Omental fat pad (tissue), 3 donors: ENCODE measurements at regions not wholly inside any gene's neighbourhood (a gene's known extent, or its start where the extent isn't known, plus 50 kb on each side); places are given as distances from the start of the nearest gene placed in this dataset.

Experiments
- ATAC-seq: fragments of 150-250 bp; one replicate; pipeline ENCODE4 v1.9.1; 2016; ENCODE audit warnings: mild to moderate bottlenecking, moderate library complexity; ENCODE audit not compliant: low FRiP score
- DNase-seq: peaks from one replicate; pipeline ENCODE4 v3.0.0-alpha.2; 2019; ENCODE audit warnings: low spot score
- TF ChIP-seq, protein P1 (sequence below), 3 donors: fragments of 450-650 bp; IDR thresholded peaks; one replicate each; pipeline ENCODE4 v1.5.1; 2016 to 2017; ENCODE audit warnings: antibody characterized with exemption in 3 of 3, mild to moderate bottlenecking in 3 of 3, moderate library complexity in 2 of 3

GRCh38 chr10:78771260-78771659 is 297.5 kb upstream of the ZMIZ1 start:
- DNase-seq (no peak), ATAC-seq (no peak)
- TF ChIP-seq, protein P1, sequence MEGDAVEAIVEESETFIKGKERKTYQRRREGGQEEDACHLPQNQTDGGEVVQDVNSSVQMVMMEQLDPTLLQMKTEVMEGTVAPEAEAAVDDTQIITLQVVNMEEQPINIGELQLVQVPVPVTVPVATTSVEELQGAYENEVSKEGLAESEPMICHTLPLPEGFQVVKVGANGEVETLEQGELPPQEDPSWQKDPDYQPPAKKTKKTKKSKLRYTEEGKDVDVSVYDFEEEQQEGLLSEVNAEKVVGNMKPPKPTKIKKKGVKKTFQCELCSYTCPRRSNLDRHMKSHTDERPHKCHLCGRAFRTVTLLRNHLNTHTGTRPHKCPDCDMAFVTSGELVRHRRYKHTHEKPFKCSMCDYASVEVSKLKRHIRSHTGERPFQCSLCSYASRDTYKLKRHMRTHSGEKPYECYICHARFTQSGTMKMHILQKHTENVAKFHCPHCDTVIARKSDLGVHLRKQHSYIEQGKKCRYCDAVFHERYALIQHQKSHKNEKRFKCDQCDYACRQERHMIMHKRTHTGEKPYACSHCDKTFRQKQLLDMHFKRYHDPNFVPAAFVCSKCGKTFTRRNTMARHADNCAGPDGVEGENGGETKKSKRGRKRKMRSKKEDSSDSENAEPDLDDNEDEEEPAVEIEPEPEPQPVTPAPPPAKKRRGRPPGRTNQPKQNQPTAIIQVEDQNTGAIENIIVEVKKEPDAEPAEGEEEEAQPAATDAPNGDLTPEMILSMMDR (IDR thresholded peaks at IDR 0.05) = no peak

GRCh38 chr10:78771808-78772455 is 296.8 kb upstream of the ZMIZ1 start:
- no peak for DNase-seq

DNA sequence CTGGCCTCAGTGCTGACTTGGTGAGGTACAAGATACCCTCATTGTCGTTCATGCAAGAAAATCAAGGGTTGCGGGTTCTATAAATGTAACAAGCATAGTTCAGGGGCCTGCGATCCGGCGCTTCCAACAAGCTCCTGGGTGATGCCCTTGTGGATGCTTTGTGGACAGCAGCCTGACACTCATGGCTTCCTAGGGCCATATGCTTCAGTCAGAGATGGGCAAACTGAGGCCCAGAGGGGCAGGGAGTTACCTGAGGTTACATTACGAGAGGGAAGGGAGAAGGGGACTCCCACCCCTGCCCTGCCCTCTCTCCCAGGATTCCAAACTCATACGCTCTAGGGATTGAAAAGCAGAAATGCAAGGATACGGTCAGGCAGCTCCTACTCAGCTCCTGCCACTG is 296.3 kb upstream of the ZMIZ1 start:
- DNase-seq (no peak), ATAC-seq (no peak)
- TF ChIP-seq, protein P1 (IDR thresholded peaks at IDR 0.05) = no peak

More at GRCh38 chr10:78771808-78772455, 296.8 kb upstream of the ZMIZ1 start:
- no peak for ATAC-seq
- TF ChIP-seq, protein P1 (IDR thresholded peaks at IDR 0.05) = no peak

- DNase-seq (peak; percentile 18), ATAC-seq (no peak)
- TF ChIP-seq, protein P1 (IDR thresholded peaks at IDR 0.05) = no peak
Measured at GRCh38 chr10:78772986-78773530, 295.7 kb upstream of the ZMIZ1 start.

- DNase-seq (no peak), ATAC-seq (no peak)
- TF ChIP-seq, protein P1 (IDR thresholded peaks at IDR 0.05) = no peak
Measured at GRCh38 chr10:78774614-78774998, 294.2 kb upstream of the ZMIZ1 start.

GRCh38 chr10:78774999-78775711 is 293.6 kb upstream of the ZMIZ1 start:
- ATAC-seq (no peak), DNase-seq (peak; percentile 4)
- TF ChIP-seq, protein P1 (IDR thresholded peaks at IDR 0.05) = no peak
